NCI-H446 (cell line): ENCODE measurements at regions not wholly inside any gene's neighbourhood (a gene's known extent, or its start where the extent isn't known, plus 50 kb on each side); places are given as distances from the start of the nearest gene placed in this dataset.
"Not testable (repeated sequence)": the region's sequence is repeated elsewhere in the genome, so short reads cannot be mapped to it uniquely, and the experiment has no call there.

ENCODE experiments used
- DNase-seq, 2 experiments: peaks; one replicate each; lab custom pipeline; 2025; lab: John Stamatoyannopoulos, UW

GRCh38 chr5:122515210-122515609, 203.2 kb downstream of the SNCAIP start:
- DNase-seq: not testable (repeated sequence)

- peak; percentile 64 to 79 for DNase-seq
These were observed 203.8 kb downstream of the SNCAIP start for GRCh38 chr5:122515709-122516431.

- DNase-seq: no peak
These were observed 204.4 kb downstream of the SNCAIP start for GRCh38 chr5:122516432-122516743.

GRCh38 chr5:122517091-122517490, 205.1 kb downstream of the SNCAIP start:
- no peak for DNase-seq

- DNase-seq: no peak
These were observed 211.7 kb downstream of the SNCAIP start for GRCh38 chr5:122523776-122524175.

GRCh38 chr5:122527547-122527946, 215.5 kb downstream of the SNCAIP start:
- no peak for DNase-seq

GRCh38 chr5:122532035-122532434, 220.0 kb downstream of the SNCAIP start:
- no peak for DNase-seq

GRCh38 chr5:122533825-122534224, 221.8 kb downstream of the SNCAIP start:
- DNase-seq: no peak

- DNase-seq: no peak
These were observed 222.8 kb downstream of the SNCAIP start for GRCh38 chr5:122534829-122535228.

- no peak for DNase-seq
These were observed 229.4 kb downstream of the SNCAIP start for GRCh38 chr5:122541388-122541787.

- no peak for DNase-seq
These were observed 228.9 kb upstream of the SNX2 start for GRCh38 chr5:122545986-122546385.

- DNase-seq: no peak
These were observed 227.7 kb upstream of the SNX2 start for GRCh38 chr5:122547219-122547618.

GRCh38 chr5:122547669-122548068, 227.2 kb upstream of the SNX2 start:
- no peak for DNase-seq

GRCh38 chr5:122559676-122560075, 215.2 kb upstream of the SNX2 start:
- no peak for DNase-seq

GRCh38 chr5:122561209-122561608, 213.7 kb upstream of the SNX2 start:
- DNase-seq: no peak

GRCh38 chr5:122565331-122565730, 209.5 kb upstream of the SNX2 start:
- no peak for DNase-seq

GRCh38 chr5:122576256-122577016, 198.4 kb upstream of the SNX2 start:
- no peak for DNase-seq

GRCh38 chr5:122581629-122582028, 193.3 kb upstream of the SNX2 start:
- DNase-seq: no peak

- no peak for DNase-seq
These were observed 190.2 kb upstream of the SNX2 start for GRCh38 chr5:122584411-122585300.

- no peak for DNase-seq
These were observed 189.5 kb upstream of the SNX2 start for GRCh38 chr5:122585371-122585770.

GRCh38 chr5:122586351-122586750, 188.5 kb upstream of the SNX2 start:
- no peak for DNase-seq

GRCh38 chr5:122591828-122592227, 183.1 kb upstream of the SNX2 start:
- no peak for DNase-seq

- no peak for DNase-seq
These were observed 175.9 kb upstream of the SNX2 start for GRCh38 chr5:122599000-122599399.
